IMR-90 (cell line): ENCODE measurements at regions not wholly inside any gene's neighbourhood (a gene's known extent, or its start where the extent isn't known, plus 50 kb on each side); places are given as distances from the start of the nearest gene placed in this dataset.

Source experiments
- CHD1 ChIP-seq: IDR thresholded peaks from 2 replicates; pipeline ENCODE4 v1.6.1; 2012; ENCODE audit warnings: low read depth, low read length, improper control_type of control experiment
- CTCF ChIP-seq: conservative IDR thresholded peaks from 2 replicates; pipeline ENCODE4 v1.5.1; 2012; ENCODE audit warnings: mild to moderate bottlenecking, low read depth, low read length, improper control_type of control experiment
- FOS ChIP-seq: fragments of 150-350 bp; IDR thresholded peaks from 2 replicates; pipeline ENCODE4 v1.6.1; 2016; ENCODE audit warnings: low read depth, low read length
- MAFK ChIP-seq: IDR thresholded peaks from 2 replicates; pipeline ENCODE4 v1.6.1; 2012; ENCODE audit warnings: low read depth, low read length, improper control_type of control experiment
- MAZ ChIP-seq: IDR thresholded peaks from 2 replicates; pipeline ENCODE4 v1.6.1; 2012; ENCODE audit warnings: low read depth, mild to moderate bottlenecking, low read length, improper control_type of control experiment, moderate library complexity, borderline replicate concordance
- POLR2A ChIP-seq: IDR thresholded peaks from 2 replicates; pipeline ENCODE4 v1.6.1; 2012; ENCODE audit warnings: mild to moderate bottlenecking, low read depth, low read length
- RCOR1 ChIP-seq: IDR thresholded peaks from 2 replicates; pipeline ENCODE4 v1.6.1; 2012; ENCODE audit warnings: mild to moderate bottlenecking, low read length, improper control_type of control experiment; ENCODE audit not compliant: insufficient replicate concordance
- RFX5 ChIP-seq: IDR thresholded peaks from 2 replicates; pipeline ENCODE4 v1.8.0; 2012; ENCODE audit warnings: low read depth, mild to moderate bottlenecking, low read length, moderate library complexity
- SMC3 ChIP-seq: fragments of 150-350 bp; IDR thresholded peaks from 2 replicates; pipeline ENCODE4 v1.6.1; 2016; ENCODE audit warnings: low read depth, mild to moderate bottlenecking, antibody characterized with exemption, low read length, moderate library complexity
- USF2 ChIP-seq: fragments of 150-350 bp; IDR thresholded peaks from 2 replicates; pipeline ENCODE4 v1.6.1; 2017; ENCODE audit warnings: mild to moderate bottlenecking, antibody characterized with exemption, low read length, low read depth
- TF ChIP-seq, protein P1 (sequence below): fragments of 150-350 bp; IDR thresholded peaks from 2 replicates; pipeline ENCODE4 v1.6.1; 2016; ENCODE audit warnings: low read depth, mild to moderate bottlenecking, low read length, moderate library complexity, borderline replicate concordance

DNA sequence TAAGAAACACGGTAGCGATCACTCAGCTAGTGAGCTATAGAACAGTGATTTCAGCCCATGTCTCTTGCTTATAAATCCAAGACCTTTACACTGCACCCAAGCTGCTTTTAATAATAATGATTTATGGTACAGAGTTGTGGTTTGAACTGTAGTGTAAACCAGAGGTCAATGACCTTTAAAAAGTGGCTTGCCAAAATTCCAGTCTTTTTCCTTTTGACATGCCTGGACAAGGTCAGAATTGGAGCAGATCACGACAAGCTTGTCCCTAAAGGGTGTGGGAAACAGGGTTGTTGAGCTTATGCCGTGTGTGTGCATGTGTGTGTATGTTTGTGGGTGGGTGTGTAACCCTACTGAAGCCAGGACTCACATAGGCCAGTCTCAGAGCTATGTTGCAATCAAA lies 225.3 kb upstream of the CLINT1 start:
- no peak for TF ChIP-seq CTCF
- TF ChIP-seq RFX5 = no peak
- TF ChIP-seq POLR2A = no peak
- TF ChIP-seq USF2 = no peak
- no peak for TF ChIP-seq RCOR1
- TF ChIP-seq FOS = no peak
- no peak for TF ChIP-seq MAFK
- TF ChIP-seq CHD1 = no peak
- no peak for TF ChIP-seq SMC3
- TF ChIP-seq MAZ = no peak
- TF ChIP-seq, protein P1, sequence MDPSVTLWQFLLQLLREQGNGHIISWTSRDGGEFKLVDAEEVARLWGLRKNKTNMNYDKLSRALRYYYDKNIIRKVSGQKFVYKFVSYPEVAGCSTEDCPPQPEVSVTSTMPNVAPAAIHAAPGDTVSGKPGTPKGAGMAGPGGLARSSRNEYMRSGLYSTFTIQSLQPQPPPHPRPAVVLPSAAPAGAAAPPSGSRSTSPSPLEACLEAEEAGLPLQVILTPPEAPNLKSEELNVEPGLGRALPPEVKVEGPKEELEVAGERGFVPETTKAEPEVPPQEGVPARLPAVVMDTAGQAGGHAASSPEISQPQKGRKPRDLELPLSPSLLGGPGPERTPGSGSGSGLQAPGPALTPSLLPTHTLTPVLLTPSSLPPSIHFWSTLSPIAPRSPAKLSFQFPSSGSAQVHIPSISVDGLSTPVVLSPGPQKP = no peak
